ENCODE measurements at regions not wholly inside any gene's neighbourhood (a gene's known extent, or its start where the extent isn't known, plus 50 kb on each side); places are given as distances from the start of the nearest gene placed in this dataset.

- Histone ChIP-seq H3K4me1 (ENCODE audit: control insufficient read depth, insufficient read depth, low read length) (no peaks in the 10 kb centered on the region), H3K27me3 (ENCODE audit: control insufficient read depth, insufficient read depth, low read length) (no peaks in the 10 kb centered on the region)
Observed at GRCh38 chr13:83531022-83531421, 351.3 kb downstream of the SLITRK1 start.

GRCh38 chr13:83516781-83517180 is 365.5 kb downstream of the SLITRK1 start:
- Histone ChIP-seq H3K36me3 (ENCODE audit: control insufficient read depth, insufficient read depth, low read length) (no peaks in the 10 kb centered on the region), H3K4me3 (ENCODE audit: low read depth, low read length) (no peak overlapping the region), H3K27me3 (ENCODE audit: control insufficient read depth, insufficient read depth, low read length) (no peaks in the 10 kb centered on the region), H3K9ac (ENCODE audit: low read depth, low read length) (no peak overlapping the region), H3K9me3 (ENCODE audit: control insufficient read depth, insufficient read depth, low read length) (no peaks in the 10 kb centered on the region), H3K4me1 (ENCODE audit: control insufficient read depth, insufficient read depth, low read length) (no peaks in the 10 kb centered on the region)

More at GRCh38 chr13:83531022-83531421, 351.3 kb downstream of the SLITRK1 start:
- Histone ChIP-seq H3K9me3 (ENCODE audit: control insufficient read depth, insufficient read depth, low read length) (no peaks in the 10 kb centered on the region), H3K9ac (ENCODE audit: low read depth, low read length) (no peak overlapping the region), H3K4me3 (ENCODE audit: low read depth, low read length) (no peak overlapping the region), H3K36me3 (ENCODE audit: control insufficient read depth, insufficient read depth, low read length) (no peaks in the 10 kb centered on the region)

- no peaks in the 10 kb centered on the region for H3K4me1 ChIP-seq (ENCODE audit: control insufficient read depth, insufficient read depth, low read length)
- no peak overlapping the region for H3K9ac ChIP-seq (ENCODE audit: low read depth, low read length)
- no peaks in the 10 kb centered on the region for H3K9me3 ChIP-seq (ENCODE audit: control insufficient read depth, insufficient read depth, low read length)
- no peak overlapping the region for H3K4me3 ChIP-seq (ENCODE audit: low read depth, low read length)
- H3K27me3 ChIP-seq (ENCODE audit: control insufficient read depth, insufficient read depth, low read length), result no peaks in the 10 kb centered on the region
- no peaks in the 10 kb centered on the region for H3K36me3 ChIP-seq (ENCODE audit: control insufficient read depth, insufficient read depth, low read length)
Observed at GRCh38 chr13:83515268-83516015, 366.8 kb downstream of the SLITRK1 start.

GRCh38 chr13:83508771-83509301 is 373.4 kb downstream of the SLITRK1 start:
- H3K9ac ChIP-seq (ENCODE audit: low read depth, low read length), result no peak overlapping the region
- no peaks in the 10 kb centered on the region for H3K27me3 ChIP-seq (ENCODE audit: control insufficient read depth, insufficient read depth, low read length)
- H3K9me3 ChIP-seq (ENCODE audit: control insufficient read depth, insufficient read depth, low read length), result no peaks in the 10 kb centered on the region

GRCh38 chr13:83503424-83503823 is 378.9 kb downstream of the SLITRK1 start:
- Histone ChIP-seq H3K9ac (ENCODE audit: low read depth, low read length) (no peak overlapping the region), H3K4me1 (ENCODE audit: control insufficient read depth, insufficient read depth, low read length) (no peaks in the 10 kb centered on the region), H3K9me3 (ENCODE audit: control insufficient read depth, insufficient read depth, low read length) (no peaks in the 10 kb centered on the region), H3K27me3 (ENCODE audit: control insufficient read depth, insufficient read depth, low read length) (no peaks in the 10 kb centered on the region), H3K36me3 (ENCODE audit: control insufficient read depth, insufficient read depth, low read length) (no peaks in the 10 kb centered on the region), H3K4me3 (ENCODE audit: low read depth, low read length) (no peak overlapping the region)

More at GRCh38 chr13:83508771-83509301, 373.4 kb downstream of the SLITRK1 start:
- Histone ChIP-seq H3K36me3 (ENCODE audit: control insufficient read depth, insufficient read depth, low read length) (no peaks in the 10 kb centered on the region), H3K4me1 (ENCODE audit: control insufficient read depth, insufficient read depth, low read length) (no peaks in the 10 kb centered on the region), H3K4me3 (ENCODE audit: low read depth, low read length) (no peak overlapping the region)

- Histone ChIP-seq H3K36me3 (ENCODE audit: control insufficient read depth, insufficient read depth, low read length) (no peaks in the 10 kb centered on the region), H3K4me3 (ENCODE audit: low read depth, low read length) (no peak overlapping the region), H3K27me3 (ENCODE audit: control insufficient read depth, insufficient read depth, low read length) (no peaks in the 10 kb centered on the region), H3K9me3 (ENCODE audit: control insufficient read depth, insufficient read depth, low read length) (no peaks in the 10 kb centered on the region), H3K9ac (ENCODE audit: low read depth, low read length) (no peak overlapping the region), H3K4me1 (ENCODE audit: control insufficient read depth, insufficient read depth, low read length) (no peaks in the 10 kb centered on the region)
Observed at GRCh38 chr13:83499286-83499685, 383.0 kb downstream of the SLITRK1 start.

- Histone ChIP-seq H3K4me1 (ENCODE audit: control insufficient read depth, insufficient read depth, low read length) (no peaks in the 10 kb centered on the region), H3K9me3 (ENCODE audit: control insufficient read depth, insufficient read depth, low read length) (no peaks in the 10 kb centered on the region), H3K36me3 (ENCODE audit: control insufficient read depth, insufficient read depth, low read length) (no peaks in the 10 kb centered on the region), H3K27me3 (ENCODE audit: control insufficient read depth, insufficient read depth, low read length) (no peaks in the 10 kb centered on the region), H3K4me3 (ENCODE audit: low read depth, low read length) (no peak overlapping the region), H3K9ac (ENCODE audit: low read depth, low read length) (no peak overlapping the region)
Observed at GRCh38 chr13:83498481-83499190, 383.6 kb downstream of the SLITRK1 start.

GRCh38 chr13:83498045-83498444 is 384.2 kb downstream of the SLITRK1 start:
- no peaks in the 10 kb centered on the region for H3K9me3 ChIP-seq (ENCODE audit: control insufficient read depth, insufficient read depth, low read length)
- no peaks in the 10 kb centered on the region for H3K36me3 ChIP-seq (ENCODE audit: control insufficient read depth, insufficient read depth, low read length)
- no peaks in the 10 kb centered on the region for H3K4me1 ChIP-seq (ENCODE audit: control insufficient read depth, insufficient read depth, low read length)
- H3K9ac ChIP-seq (ENCODE audit: low read depth, low read length), result no peak overlapping the region
- no peaks in the 10 kb centered on the region for H3K27me3 ChIP-seq (ENCODE audit: control insufficient read depth, insufficient read depth, low read length)
- no peak overlapping the region for H3K4me3 ChIP-seq (ENCODE audit: low read depth, low read length)

GRCh38 chr13:83496501-83496900 is 385.8 kb downstream of the SLITRK1 start:
- no peaks in the 10 kb centered on the region for H3K9me3 ChIP-seq (ENCODE audit: control insufficient read depth, insufficient read depth, low read length)
- no peaks in the 10 kb centered on the region for H3K36me3 ChIP-seq (ENCODE audit: control insufficient read depth, insufficient read depth, low read length)
- no peak overlapping the region for H3K9ac ChIP-seq (ENCODE audit: low read depth, low read length)
- H3K27me3 ChIP-seq (ENCODE audit: control insufficient read depth, insufficient read depth, low read length), result no peaks in the 10 kb centered on the region
- H3K4me3 ChIP-seq (ENCODE audit: low read depth, low read length), result no peak overlapping the region
- no peaks in the 10 kb centered on the region for H3K4me1 ChIP-seq (ENCODE audit: control insufficient read depth, insufficient read depth, low read length)

- H3K4me3 ChIP-seq (ENCODE audit: low read depth, low read length), result no peak overlapping the region
- H3K36me3 ChIP-seq (ENCODE audit: control insufficient read depth, insufficient read depth, low read length), result no peaks in the 10 kb centered on the region
- no peak overlapping the region for H3K9ac ChIP-seq (ENCODE audit: low read depth, low read length)
- no peaks in the 10 kb centered on the region for H3K9me3 ChIP-seq (ENCODE audit: control insufficient read depth, insufficient read depth, low read length)
- H3K4me1 ChIP-seq (ENCODE audit: control insufficient read depth, insufficient read depth, low read length), result no peaks in the 10 kb centered on the region
- no peaks in the 10 kb centered on the region for H3K27me3 ChIP-seq (ENCODE audit: control insufficient read depth, insufficient read depth, low read length)
Observed at GRCh38 chr13:83485101-83485500, 397.2 kb downstream of the SLITRK1 start.

GRCh38 chr13:83471011-83471410 is 411.3 kb downstream of the SLITRK1 start:
- Histone ChIP-seq H3K27me3 (ENCODE audit: control insufficient read depth, insufficient read depth, low read length) (no peaks in the 10 kb centered on the region), H3K36me3 (ENCODE audit: control insufficient read depth, insufficient read depth, low read length) (no peaks in the 10 kb centered on the region), H3K9ac (ENCODE audit: low read depth, low read length) (no peak overlapping the region), H3K4me1 (ENCODE audit: control insufficient read depth, insufficient read depth, low read length) (no peaks in the 10 kb centered on the region), H3K4me3 (ENCODE audit: low read depth, low read length) (no peak overlapping the region), H3K9me3 (ENCODE audit: control insufficient read depth, insufficient read depth, low read length) (no peaks in the 10 kb centered on the region)
